ENCODE measurements at regions not wholly inside any gene's neighbourhood (a gene's known extent, or its start where the extent isn't known, plus 50 kb on each side); places are given as distances from the start of the nearest gene placed in this dataset.

GRCh38 chr12:107356266-107356936, 263.1 kb upstream of the CRY1 start:
- TF ChIP-seq RAD21 (IDR thresholded peaks at IDR 0.05; ENCODE audit: low read depth) = no peak

GRCh38 chr12:107356937-107357295, 263.6 kb upstream of the CRY1 start:
- TF ChIP-seq TAF1 (IDR thresholded peaks at IDR 0.05; ENCODE audit: low read depth) (no peak), ZBTB7A (IDR thresholded peaks at IDR 0.05; ENCODE audit: low read depth) (no peak), CEBPB (IDR thresholded peaks at IDR 0.05) (no peak), YY1 (IDR thresholded peaks at IDR 0.05; ENCODE audit: low read depth) (no peak), EGR1 (IDR thresholded peaks at IDR 0.05) (no peak), MAX (IDR thresholded peaks at IDR 0.05) (no peak), NFIC (IDR thresholded peaks at IDR 0.05) (no peak), EP300 (IDR thresholded peaks at IDR 0.05; ENCODE audit: borderline replicate concordance) (no peak), CREB1 (IDR thresholded peaks at IDR 0.05; ENCODE audit: low read depth) (no peak), TCF12 (IDR thresholded peaks at IDR 0.05; ENCODE audit: low read depth) (no peak), REST (IDR thresholded peaks at IDR 0.05; ENCODE audit: low read depth) (no peak), FOXM1 (IDR thresholded peaks at IDR 0.05; ENCODE audit: borderline replicate concordance, low read depth) (no peak), TEAD4 (IDR thresholded peaks at IDR 0.05) (no peak), USF1 (IDR thresholded peaks at IDR 0.05) (no peak)

GRCh38 chr12:107359382-107359781, 266.0 kb upstream of the CRY1 start:
- TF ChIP-seq CEBPB (IDR thresholded peaks at IDR 0.05) = no peak
- no peak for TF ChIP-seq NFIC (IDR thresholded peaks at IDR 0.05)
- TF ChIP-seq TEAD4 (IDR thresholded peaks at IDR 0.05) = no peak
- TF ChIP-seq TAF1 (IDR thresholded peaks at IDR 0.05; ENCODE audit: low read depth) = no peak
- no peak for TF ChIP-seq TCF12 (IDR thresholded peaks at IDR 0.05; ENCODE audit: low read depth)
- no peak for TF ChIP-seq RAD21 (IDR thresholded peaks at IDR 0.05; ENCODE audit: low read depth)
- no peak for TF ChIP-seq REST (IDR thresholded peaks at IDR 0.05; ENCODE audit: low read depth)
- TF ChIP-seq EGR1 (IDR thresholded peaks at IDR 0.05) = no peak
- no peak for TF ChIP-seq USF1 (IDR thresholded peaks at IDR 0.05)
- TF ChIP-seq FOXM1 (IDR thresholded peaks at IDR 0.05; ENCODE audit: borderline replicate concordance, low read depth) = no peak
- TF ChIP-seq EP300 (IDR thresholded peaks at IDR 0.05; ENCODE audit: borderline replicate concordance) = no peak
- no peak for TF ChIP-seq MAX (IDR thresholded peaks at IDR 0.05)
- TF ChIP-seq YY1 (IDR thresholded peaks at IDR 0.05; ENCODE audit: low read depth) = no peak
- TF ChIP-seq ZBTB7A (IDR thresholded peaks at IDR 0.05; ENCODE audit: low read depth) = no peak
- TF ChIP-seq CREB1 (IDR thresholded peaks at IDR 0.05; ENCODE audit: low read depth) = no peak

- TF ChIP-seq REST (IDR thresholded peaks at IDR 0.05; ENCODE audit: low read depth) = no peak
- no peak for TF ChIP-seq USF1 (IDR thresholded peaks at IDR 0.05)
- TF ChIP-seq CEBPB (IDR thresholded peaks at IDR 0.05) = no peak
- no peak for TF ChIP-seq CREB1 (IDR thresholded peaks at IDR 0.05; ENCODE audit: low read depth)
- no peak for TF ChIP-seq TAF1 (IDR thresholded peaks at IDR 0.05; ENCODE audit: low read depth)
- TF ChIP-seq YY1 (IDR thresholded peaks at IDR 0.05; ENCODE audit: low read depth) = no peak
- TF ChIP-seq TCF12 (IDR thresholded peaks at IDR 0.05; ENCODE audit: low read depth) = no peak
- TF ChIP-seq FOXM1 (IDR thresholded peaks at IDR 0.05; ENCODE audit: borderline replicate concordance, low read depth) = no peak
- TF ChIP-seq NFIC (IDR thresholded peaks at IDR 0.05) = no peak
- TF ChIP-seq MAX (IDR thresholded peaks at IDR 0.05) = no peak
- no peak for TF ChIP-seq EGR1 (IDR thresholded peaks at IDR 0.05)
These were observed 266.7 kb upstream of the CRY1 start for GRCh38 chr12:107360033-107360432.

All from Ishikawa (cell line).